ENCODE measurements at regions not wholly inside any gene's neighbourhood (a gene's known extent, or its start where the extent isn't known, plus 50 kb on each side); places are given as distances from the start of the nearest gene placed in this dataset.

GRCh38 chr1:55870106-55870505 lies 654.9 kb upstream of the USP24 start:
- TF ChIP-seq POLR2A (IDR thresholded peaks at IDR 0.05; ENCODE audit: low read length) (no peak), GATA1 (IDR thresholded peaks at IDR 0.05; ENCODE audit: low read depth, low read length) (no peak)

All from erythroblast (primary cell).